Nucleus accumbens (tissue), 56 donors: ENCODE measurements at regions not wholly inside any gene's neighbourhood (a gene's known extent, or its start where the extent isn't known, plus 50 kb on each side); places are given as distances from the start of the nearest gene placed in this dataset.

ENCODE experiments used
- DNase-seq, 56 donors: peaks; one replicate each; lab custom pipeline; 2025; lab: John Stamatoyannopoulos, UW

DNA sequence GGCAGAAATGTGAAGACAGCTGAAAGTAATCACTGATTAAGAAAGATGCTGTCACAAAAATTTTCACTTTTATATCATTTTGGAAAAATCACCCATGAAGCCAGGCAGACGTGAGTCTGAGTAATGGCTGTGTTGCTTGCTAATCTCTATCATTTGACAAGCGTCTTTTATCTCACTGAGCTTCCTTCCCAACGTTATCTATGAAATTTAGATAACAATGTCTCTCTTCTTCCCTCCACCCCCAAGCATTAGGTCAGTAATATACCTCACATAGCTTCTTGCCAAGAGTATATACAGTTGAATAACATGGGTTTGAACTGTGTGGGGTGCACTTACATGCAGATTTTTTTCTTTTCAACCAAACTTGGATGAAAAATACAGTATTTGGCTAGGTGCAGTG is 388.6 kb upstream of the NRXN1 start:
- no peak for DNase-seq

DNA sequence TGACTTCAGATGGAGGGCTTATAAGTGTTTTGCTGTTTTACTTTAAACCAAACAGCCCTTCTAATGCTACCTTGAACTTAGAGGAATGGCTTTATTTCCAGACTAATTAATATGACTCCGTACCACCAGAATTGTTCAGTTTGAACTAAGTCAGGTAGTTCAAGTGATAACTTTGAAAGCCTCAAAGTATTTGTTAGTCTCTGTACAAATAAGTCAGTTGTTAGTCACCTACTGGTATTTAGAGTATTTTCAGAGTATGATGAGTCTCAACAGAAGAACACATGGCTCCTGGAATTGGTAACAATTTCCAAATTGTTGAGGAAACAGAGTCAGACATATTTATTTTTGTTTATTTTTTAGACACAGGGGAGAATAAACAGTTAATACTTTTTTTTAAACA is 381.8 kb upstream of the NRXN1 start:
- DNase-seq, result no peak

- DNase-seq, result no peak
Observed at GRCh38 chr2:51410331-51410730, 378.4 kb upstream of the NRXN1 start.

- DNase-seq, result no peak
Observed at GRCh38 chr2:51409920-51410319, 378.0 kb upstream of the NRXN1 start.

GRCh38 chr2:51404226-51404625 is 372.3 kb upstream of the NRXN1 start:
- no peak for DNase-seq

GRCh38 chr2:51401546-51401945 is 369.6 kb upstream of the NRXN1 start:
- no peak for DNase-seq

DNA sequence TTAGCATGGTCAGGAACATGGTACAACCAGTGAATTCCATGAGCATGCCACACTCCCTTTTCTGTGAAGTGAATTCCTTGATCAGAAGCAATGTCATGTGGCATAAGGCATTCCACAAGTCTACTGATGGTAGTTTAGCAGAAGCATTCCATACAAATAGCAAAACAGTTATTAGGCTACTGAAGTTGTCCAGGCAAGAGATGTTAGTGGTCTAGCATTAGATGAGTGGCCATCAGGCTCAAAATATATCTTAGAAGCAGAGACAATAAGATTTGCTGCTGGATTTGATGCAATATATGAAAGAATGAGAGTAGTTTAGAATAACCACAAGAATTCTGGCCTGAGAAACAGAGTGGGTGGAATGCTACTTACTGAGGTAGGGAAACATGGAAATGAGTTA is 355.3 kb upstream of the NRXN1 start:
- no peak for DNase-seq

DNA sequence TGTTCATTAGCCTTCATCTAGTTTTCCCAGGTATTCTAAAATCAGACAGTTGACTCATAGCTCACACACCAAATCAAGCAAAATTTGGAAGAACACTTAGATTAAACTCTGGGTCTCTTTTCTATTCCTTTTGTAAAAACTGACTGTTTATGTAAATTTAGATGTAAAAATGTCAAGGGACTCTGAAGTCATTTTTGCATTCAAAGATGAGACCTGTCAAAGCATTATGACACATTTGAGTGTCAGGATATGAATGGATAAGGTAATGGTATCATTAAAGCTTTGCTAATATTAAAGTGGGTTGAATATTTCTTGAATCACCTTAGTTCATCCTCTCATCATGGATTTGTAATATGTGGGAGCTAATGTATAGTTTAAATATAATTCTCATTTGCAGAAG is 348.1 kb upstream of the NRXN1 start:
- no peak for DNase-seq

- no peak for DNase-seq
Observed at GRCh38 chr2:51368250-51368649, 336.3 kb upstream of the NRXN1 start.

GRCh38 chr2:51350100-51350499 is 318.2 kb upstream of the NRXN1 start:
- DNase-seq, result no peak

GRCh38 chr2:51344886-51345285 is 313.0 kb upstream of the NRXN1 start:
- DNase-seq, result no peak

DNA sequence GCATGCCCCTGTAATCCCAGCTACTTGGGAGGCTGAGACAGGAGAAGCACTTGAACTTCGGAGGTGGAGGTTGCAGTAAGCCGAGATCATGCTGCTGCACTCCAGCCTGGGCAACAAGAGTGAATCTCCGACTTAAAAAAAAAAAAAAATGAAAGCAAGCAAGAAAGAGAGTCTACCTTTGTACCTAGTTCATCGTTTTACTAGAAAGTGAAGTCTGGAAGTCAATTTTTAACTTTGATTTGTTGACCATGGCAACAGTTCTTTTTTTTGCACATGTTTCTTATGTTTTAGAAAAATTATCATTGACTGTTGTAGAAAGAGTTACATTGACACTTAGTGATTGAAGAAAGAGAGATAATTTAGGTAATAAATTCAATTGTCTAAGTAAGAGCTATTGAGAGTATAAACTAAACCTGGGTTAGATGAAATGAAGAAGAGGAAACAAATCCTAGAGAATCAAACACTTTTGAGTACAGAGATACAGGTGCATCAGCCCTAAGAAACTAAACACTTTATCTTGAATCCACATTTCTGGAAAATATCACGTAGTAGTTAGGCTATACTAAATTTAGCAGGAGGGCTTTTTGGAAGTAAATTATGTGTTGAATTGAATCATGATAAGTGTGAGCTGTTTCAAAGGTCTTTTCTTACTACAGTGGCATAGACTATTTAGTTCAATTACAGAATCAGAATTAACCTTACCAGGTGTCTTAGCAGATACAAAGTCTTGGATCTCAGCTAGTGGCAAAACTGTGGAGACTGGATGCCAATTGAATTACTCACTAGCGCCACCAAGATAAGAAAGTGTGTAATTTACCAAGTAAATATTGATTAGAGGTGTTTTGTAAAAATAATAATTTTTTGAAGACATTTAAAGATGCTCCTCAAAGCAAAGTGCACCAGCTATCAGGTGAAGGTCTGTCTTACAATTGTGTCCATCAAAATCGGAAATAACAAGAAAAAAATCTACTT is 303.4 kb upstream of the NRXN1 start:
- no peak for DNase-seq

- no peak for DNase-seq
Observed at GRCh38 chr2:51329512-51329911, 297.6 kb upstream of the NRXN1 start.

GRCh38 chr2:51324051-51324450 is 292.1 kb upstream of the NRXN1 start:
- DNase-seq, result no peak

- no peak for DNase-seq
Observed at GRCh38 chr2:51322613-51323012, 290.7 kb upstream of the NRXN1 start.

GRCh38 chr2:51304311-51304710 is 272.4 kb upstream of the NRXN1 start:
- DNase-seq, result peak in 36 of 56 donors; percentile 0 to 55 (median 5)

- no peak for DNase-seq
Observed at GRCh38 chr2:51301381-51301780, 269.4 kb upstream of the NRXN1 start.

DNA sequence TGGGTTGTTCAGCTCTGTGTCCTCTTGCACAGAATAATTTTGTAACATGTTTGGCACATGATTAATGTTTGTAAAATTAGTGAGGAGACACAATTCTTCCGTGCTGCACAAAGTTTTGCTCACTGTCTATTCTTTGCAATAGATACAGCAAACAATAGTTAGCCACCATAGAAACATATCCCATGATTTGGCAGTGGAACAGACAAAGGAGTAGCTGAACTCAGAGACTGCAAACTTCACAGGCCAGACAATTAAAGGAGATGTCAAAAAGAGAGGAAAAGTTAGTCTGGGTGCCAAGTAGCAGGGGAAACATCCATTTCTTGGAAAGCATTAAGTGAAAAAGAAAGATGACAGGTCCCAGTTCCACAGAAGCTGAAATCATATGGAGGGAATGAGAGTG is 267.4 kb upstream of the NRXN1 start:
- no peak for DNase-seq

DNA sequence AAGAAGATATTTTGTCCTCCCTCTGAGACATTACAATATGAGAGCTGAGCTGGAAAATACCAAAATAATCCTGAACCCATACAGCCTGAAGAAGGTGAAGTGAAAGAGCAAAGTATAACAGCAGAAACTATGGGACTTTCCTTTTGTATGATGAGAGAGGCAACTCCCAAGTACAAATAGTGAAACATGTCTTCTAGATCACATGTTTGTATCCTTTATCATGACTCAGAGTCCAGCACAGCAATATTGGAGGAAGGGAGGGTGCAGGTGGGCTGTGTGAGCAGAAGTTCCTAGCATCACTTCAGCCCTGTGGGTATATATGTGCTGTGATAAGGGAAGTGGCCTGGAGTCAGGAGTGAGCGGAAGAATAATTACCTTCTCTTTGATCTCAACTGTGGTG is 265.6 kb upstream of the NRXN1 start:
- no peak for DNase-seq

- no peak for DNase-seq
Observed at GRCh38 chr2:51293566-51294200, 261.8 kb upstream of the NRXN1 start.

DNA sequence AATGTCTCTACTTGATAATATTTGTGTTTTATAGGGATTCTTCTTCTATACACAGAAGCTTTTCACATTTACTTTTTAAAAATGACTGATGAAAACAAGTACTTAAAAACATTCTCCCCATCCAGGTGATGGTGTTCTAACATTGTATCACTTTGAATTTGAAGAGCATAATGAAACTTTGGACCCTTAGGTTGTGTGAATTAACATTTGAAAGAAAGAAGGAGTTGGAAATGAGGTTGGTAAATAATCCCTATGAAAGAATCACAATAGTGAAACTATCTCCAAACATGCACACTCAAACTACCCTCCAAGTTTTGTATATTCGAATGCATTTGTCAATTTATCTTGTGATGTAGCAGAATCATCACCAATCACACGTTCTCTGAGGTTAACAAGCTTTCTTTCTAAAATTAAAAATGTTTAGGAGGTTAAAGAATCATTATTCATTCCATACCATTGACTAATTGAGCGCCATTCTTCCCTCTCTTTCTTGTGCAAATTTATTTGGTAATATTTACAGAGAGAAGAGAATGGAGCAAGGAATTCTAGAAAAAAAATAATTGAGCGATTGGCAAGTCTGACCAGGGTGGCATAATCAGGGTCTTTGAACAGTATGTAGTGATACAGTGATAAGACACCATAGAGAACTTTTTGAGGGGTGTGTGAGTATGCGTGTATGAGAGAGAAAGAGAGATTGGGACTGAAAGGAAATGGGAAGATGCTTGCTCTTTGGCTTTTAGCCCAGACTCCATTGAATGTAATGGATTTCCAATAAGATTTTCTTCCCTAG is 260.0 kb upstream of the NRXN1 start:
- DNase-seq, result no peak
